NCI-H446 treated with DMSO at 0.1 percent for 48 hours (cell line): ENCODE measurements at regions not wholly inside any gene's neighbourhood (a gene's known extent, or its start where the extent isn't known, plus 50 kb on each side); places are given as distances from the start of the nearest gene placed in this dataset.
"Not testable (repeated sequence)": the region's sequence is repeated elsewhere in the genome, so short reads cannot be mapped to it uniquely, and the experiment has no call there.

Source experiments
- DNase-seq: peaks from one replicate; lab custom pipeline; 2025; lab: John Stamatoyannopoulos, UW

DNA sequence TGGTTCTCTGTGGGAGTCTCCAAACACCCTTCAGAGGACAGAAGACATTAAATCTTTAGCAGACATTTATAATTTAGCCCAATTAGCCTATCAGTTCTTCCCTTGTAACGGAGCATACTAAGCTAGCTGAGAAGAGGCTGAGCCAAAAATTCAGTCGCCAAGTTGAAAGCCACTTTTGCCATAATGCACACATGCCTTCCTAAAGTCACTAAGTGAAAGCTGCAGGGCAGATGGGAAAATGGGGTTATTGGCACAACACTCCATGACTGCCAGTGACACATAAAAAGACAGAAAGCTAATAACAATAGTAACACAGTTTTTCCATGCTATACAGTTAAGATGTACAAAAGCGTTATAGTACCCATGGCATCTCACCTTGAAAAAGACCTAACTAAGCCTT lies 176.2 kb downstream of the DIRAS2 start:
- DNase-seq = no peak

DNA sequence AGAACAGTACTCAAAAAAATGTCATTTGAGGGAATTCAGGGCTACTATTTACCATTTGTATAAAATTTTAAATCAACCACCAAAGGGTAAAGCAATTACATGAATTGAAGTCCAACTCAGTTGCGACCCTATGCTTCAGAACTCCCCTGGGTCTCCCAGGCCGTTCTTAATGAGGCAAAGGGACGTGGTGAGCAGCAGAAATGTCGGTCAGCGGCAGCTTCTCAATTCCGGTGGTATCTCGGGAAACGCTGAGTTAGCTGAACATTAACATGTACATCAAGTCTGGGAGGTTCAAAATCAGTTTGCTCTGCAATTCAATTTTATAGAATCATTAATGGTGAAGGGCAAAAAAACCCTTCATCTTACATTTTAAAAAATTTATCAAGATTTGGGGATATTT lies 173.2 kb downstream of the DIRAS2 start:
- DNase-seq = no peak

DNA sequence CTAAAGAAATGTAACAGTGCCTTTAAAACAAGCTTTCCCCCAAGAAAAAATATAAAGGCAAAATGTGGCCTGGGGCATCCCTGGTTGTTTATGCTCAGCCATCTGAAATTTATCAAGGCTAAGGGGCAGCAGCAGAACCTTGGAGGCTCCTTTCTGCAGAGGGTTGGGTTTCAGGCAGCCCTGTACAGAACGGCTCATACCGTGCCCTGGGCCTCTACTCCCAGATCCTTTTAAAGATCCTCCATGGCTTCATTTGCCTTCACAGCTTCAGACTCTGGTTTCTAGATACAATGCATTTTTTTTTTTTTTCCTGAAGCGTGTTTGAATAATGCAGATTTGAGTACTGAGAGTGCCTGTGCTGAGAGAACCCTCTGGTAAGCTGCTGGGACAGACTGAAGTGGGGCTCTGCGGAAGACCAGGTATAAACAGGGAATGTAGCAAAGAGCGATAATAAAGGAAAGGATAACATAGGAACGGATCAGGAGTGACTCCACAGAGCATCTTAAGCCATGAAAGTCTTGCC lies 172.7 kb downstream of the DIRAS2 start:
- DNase-seq = no peak

GRCh38 chr9:90476058-90476457 lies 166.6 kb downstream of the DIRAS2 start:
- no peak for DNase-seq

DNA sequence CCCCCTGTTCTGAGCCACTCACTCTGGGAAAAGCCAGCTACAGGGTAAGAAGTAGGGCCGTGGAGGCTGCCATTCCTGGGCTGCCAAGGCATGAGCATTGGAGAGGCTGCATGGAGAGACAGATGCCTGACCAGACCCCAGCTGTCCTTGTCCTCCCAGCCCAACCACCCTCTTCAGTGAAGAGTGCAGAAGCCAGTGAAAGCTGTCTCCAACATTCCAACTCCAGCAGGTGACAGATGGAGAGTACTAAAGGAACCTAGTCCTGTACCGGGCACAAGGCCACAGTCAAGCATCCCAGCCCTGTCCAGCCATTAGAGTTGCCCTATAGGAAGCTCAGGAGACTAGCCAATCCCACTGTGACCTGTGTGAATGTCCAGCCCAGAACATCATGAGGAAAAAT lies 165.1 kb downstream of the DIRAS2 start:
- DNase-seq = no peak

GRCh38 chr9:90478821-90479220 lies 163.8 kb downstream of the DIRAS2 start:
- no peak for DNase-seq

DNA sequence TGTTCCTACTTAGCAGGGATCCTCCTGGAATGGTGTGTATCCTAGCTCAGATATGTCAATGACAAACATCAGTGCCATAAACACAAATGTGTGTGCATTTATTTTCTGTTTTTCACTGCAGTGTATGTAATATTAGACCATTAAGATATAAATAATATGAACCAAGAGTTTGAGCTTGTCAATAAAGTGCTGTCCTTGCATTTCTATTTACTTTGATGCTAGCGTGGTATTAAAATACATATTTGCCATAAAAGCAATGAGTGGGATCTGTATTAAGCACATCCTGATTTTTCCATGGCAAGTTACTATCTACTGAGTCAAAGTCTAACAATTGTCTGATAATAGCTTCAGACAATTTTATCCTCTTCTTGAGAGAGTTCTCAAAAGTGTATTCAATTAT lies 157.6 kb downstream of the DIRAS2 start:
- DNase-seq = no peak

- no peak for DNase-seq
These were observed 153.6 kb downstream of the DIRAS2 start for GRCh38 chr9:90489066-90489465.

DNA sequence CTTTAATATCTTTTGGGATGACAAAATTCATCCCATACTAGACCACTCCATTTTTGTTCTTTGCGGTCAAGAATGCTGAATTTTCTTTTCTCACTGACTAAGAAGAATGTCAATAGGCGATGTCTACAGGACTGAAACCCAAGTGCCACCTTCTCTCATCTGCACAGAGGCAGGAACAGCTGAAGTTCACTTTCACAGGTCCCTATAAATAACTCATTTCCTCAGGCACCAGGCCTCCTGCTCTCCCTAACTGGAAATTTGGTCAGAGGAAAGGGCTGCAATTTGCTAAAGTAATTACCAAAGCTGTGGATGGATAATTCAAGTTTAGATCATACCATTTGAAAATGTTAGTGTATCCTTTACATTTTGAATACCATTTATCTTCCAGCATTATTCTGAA lies 142.9 kb downstream of the DIRAS2 start:
- DNase-seq = no peak

- no peak for DNase-seq
These were observed 140.5 kb downstream of the DIRAS2 start for GRCh38 chr9:90502134-90502533.

GRCh38 chr9:90504486-90504885 lies 138.1 kb downstream of the DIRAS2 start:
- DNase-seq = no peak

DNA sequence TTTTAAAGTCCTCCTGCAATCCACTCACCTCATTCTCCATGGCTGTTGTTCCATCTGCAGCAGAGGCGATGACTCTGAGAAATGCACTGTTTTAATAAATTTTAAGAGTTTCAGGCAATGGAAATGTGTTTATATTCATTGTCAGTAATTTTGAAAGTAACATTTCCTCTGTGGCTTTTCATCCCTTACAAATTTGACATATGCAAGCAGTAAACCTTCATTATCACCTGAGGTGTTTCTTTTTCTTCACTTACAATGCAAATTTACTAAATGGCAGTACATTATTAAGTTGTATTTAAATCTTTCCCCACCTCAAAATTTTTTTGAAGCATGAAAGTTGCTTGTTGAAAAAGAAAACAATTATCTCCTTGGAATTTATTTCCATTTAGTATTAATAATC lies 136.9 kb downstream of the DIRAS2 start:
- DNase-seq = no peak

DNA sequence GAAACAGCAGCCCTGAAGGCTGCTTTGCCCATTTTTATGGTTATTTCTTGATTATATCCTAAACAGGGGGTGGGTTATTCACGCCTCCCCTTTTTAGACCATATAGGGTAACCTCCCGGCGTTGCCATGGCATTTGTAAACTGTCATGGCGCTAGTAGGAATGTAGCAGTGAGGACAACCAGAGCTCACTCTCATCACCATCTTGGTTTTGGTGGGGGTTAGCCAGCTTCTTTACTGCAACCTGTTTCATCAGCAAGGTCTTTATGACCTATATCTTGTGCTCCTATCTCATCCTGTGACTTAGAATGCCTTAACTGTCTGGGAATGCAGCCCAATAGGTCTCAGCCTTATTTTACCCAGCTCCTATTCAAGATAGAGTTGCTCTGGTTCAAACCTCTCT lies 136.2 kb downstream of the DIRAS2 start:
- not testable (repeated sequence) for DNase-seq

GRCh38 chr9:90507621-90508020 lies 135.0 kb downstream of the DIRAS2 start:
- DNase-seq = no peak

GRCh38 chr9:90508940-90509339 lies 133.7 kb downstream of the DIRAS2 start:
- no peak for DNase-seq

DNA sequence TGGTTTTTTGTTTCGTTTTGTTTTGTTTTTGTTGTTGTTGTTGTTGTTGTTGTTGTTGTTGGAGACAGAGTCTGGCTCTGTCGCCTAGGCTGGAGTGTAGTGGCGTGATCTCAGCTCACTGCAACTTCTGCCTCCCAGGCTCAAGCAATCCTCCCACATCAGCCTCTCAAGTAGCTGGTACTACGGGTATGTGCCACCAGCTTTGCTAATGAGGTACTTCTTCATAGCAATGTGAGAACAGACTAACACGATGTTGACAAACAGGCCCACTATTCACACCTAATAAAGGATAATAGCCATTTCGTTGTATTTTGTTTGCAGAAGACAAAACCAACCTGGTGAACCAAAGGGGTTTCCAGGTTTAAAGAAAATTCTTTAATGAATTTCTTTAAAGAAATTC lies 130.9 kb downstream of the DIRAS2 start:
- no peak for DNase-seq

GRCh38 chr9:90514877-90515276 lies 127.7 kb downstream of the DIRAS2 start:
- DNase-seq = no peak

DNA sequence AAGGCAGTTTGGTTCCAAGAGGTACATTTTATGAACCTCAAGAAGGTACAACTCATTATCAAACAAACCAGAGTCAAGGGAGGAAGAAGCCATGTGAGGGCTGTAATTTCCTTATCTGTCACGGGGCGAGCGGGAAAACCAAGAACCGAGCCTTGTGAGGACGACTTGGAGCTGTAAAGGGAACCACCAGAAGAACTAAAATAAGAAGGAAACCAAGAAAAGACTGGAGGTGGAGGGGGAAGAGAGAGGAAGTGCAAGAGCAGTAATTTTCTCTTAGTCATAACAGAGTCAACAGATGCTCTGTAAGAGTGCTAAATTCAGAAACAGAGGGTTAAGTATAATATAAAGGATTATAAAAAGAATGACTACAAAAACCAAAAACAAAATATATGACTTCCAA lies 127.1 kb downstream of the DIRAS2 start:
- DNase-seq = no peak

GRCh38 chr9:90517103-90517502 lies 125.5 kb downstream of the DIRAS2 start:
- no peak for DNase-seq

DNA sequence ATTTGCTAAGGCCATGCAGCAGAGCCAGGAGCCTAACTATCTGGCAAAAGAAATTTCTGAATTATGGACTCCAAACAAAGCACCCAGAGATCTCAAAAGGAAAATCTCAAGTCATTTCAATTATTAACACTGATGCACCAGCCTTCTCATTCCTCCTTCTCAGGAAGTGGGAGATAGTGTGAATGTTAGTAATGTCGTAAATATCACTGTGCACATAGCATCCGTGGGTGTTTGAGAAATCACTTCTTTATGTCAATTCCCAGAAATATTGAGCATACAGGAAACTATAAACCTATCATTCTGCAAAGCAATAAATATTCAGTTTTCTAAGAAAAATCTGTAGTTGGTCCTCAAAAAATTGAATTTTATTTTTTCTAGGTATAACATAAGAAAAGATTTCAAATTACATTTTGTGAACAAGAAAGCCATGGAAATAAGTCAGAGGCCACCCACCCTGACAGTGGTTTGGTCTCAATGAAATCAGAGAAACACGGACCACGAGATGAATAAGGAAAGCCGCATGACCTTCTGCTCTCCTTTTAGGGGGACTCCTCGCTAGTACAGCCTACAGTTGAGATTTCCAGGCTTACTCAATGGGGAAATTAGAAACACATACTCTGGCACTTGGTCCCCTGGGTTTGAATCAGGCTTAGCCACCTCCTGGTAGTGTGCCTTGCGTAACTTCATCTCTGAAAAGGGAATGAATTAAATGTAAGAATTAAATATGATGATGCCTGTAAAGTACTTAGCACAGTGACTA lies 120.6 kb downstream of the DIRAS2 start:
- DNase-seq = no peak

GRCh38 chr9:90523958-90524357 lies 118.7 kb downstream of the DIRAS2 start:
- no peak for DNase-seq

DNA sequence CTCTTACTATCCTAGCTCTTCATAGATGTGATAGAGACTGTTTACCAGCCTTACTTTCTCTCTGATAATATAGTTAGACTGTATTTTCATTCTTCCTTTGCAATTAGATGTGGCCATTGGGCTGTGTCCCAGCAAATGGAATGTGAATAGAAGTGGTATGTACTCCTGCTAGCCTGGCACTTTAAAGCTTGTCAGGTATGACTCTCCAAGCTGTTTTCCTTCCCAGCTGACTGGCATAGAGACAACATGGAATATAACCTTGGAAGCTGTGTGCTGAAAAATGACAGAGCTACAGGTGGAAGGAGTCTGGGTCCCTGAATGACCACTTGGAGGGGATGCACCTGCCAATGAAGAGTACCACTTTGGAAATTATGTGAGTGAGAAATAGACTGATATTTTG lies 116.2 kb downstream of the DIRAS2 start:
- DNase-seq = no peak

GRCh38 chr9:90536094-90536493 lies 106.5 kb downstream of the DIRAS2 start:
- not testable (repeated sequence) for DNase-seq

DNA sequence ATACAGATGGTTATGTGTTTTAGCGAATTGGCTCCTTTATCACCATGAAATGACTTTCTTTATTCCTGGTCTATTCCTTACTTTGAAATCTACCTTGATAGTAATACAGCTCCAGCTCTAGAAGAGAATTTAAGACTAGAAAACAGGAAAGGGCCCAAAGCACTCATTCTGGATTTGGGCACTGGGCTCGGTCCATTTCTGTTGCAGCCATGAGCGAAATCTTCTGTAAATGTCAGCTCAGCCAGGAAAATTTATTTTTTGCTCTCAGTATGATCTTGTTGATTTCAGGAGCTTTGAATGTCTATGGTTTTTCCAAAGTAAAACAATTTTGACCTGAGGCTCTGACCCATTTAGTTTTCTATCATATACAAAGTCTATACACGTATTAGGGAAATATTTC lies 104.1 kb downstream of the DIRAS2 start:
- DNase-seq = no peak
